ENCODE measurements at regions not wholly inside any gene's neighbourhood (a gene's known extent, or its start where the extent isn't known, plus 50 kb on each side); places are given as distances from the start of the nearest gene placed in this dataset.

- H3K27me3 ChIP-seq: no peaks in the 10 kb centered on the region
- intact Hi-C loops (cut with DNase I): no loop called here
- H3K36me3 ChIP-seq (replicated peaks in 1 of 2): no peaks in the 10 kb centered on the region
- H3K9me3 ChIP-seq (replicated peaks in 1 of 3): no peaks in the 10 kb centered on the region
- no peak overlapping the region for H3K27ac ChIP-seq
- H3K4me1 ChIP-seq (replicated peaks in 1 of 2): no peaks in the 10 kb centered on the region
- TF ChIP-seq CTCF (IDR thresholded peaks at IDR 0.05) (no peak), POLR2A (IDR thresholded peaks at IDR 0.05) (no peak)
- H3K4me3 ChIP-seq: no peak overlapping the region
- DNase-seq: no peak
- 73 to 90% (median 80%) methylated on average over 9 to 13 of the region's 13 CpGs for WGBS, 4 donors
Observed at GRCh38 chr22:48320048-48320682, 1507.5 kb downstream of the BRD1 start.

GRCh38 chr22:48319321-48320047 is 1508.2 kb downstream of the BRD1 start:
- Histone ChIP-seq H3K9me3 (replicated peaks in 1 of 3) (no peaks in the 10 kb centered on the region), H3K27ac (no peak overlapping the region), H3K36me3 (replicated peaks in 1 of 2) (no peaks in the 10 kb centered on the region), H3K27me3 (no peaks in the 10 kb centered on the region), H3K4me3 (no peak overlapping the region), H3K4me1 (replicated peaks in 1 of 2) (no peaks in the 10 kb centered on the region)
- intact Hi-C loops (cut with DNase I): no loop called here
- WGBS, 4 donors: 55 to 81% (median 76%) methylated on average over 4 to 14 of the region's 14 CpGs
- TF ChIP-seq CTCF (IDR thresholded peaks at IDR 0.05): no peak
- no peak for TF ChIP-seq POLR2A (IDR thresholded peaks at IDR 0.05)
- DNase-seq: no peak

DNA sequence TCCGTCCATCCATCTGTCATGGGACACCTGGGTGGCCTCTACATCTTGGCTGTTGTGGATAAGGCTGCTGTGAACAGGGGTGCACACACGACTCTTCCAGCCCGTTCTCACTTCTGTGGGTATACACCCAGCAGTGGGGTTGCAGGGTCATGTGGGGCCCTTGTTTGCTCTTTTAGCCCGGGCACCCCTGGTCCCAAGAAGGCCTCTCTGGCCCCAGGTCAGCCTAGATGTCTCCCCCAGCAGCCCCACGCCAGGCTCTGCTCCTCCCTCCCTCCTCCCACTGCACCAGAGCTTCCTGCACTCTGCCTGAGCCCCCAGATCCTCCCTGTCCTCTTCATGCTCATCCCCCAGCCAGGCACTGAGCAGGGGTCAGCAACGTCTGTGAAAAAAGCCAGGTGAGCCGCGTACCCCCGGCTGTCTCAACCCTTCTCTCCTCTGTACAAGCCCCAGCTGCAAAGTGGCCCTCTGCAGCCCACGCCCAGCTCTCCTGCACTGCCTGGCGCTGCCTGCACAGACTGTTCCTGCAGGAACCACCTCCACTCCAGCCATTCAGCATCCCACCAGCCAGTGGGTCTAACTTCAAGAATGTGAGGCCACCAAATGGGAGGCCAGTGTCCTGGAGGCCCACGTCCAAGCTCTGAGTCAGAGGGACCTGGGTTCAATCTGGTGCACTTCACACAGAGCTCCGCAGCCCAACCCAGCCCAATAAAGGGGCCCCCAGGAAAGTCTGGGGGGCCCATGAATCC is 1508.9 kb downstream of the BRD1 start:
- 75 to 78% (median 77%) methylated on average over 6 to 13 of the region's 13 CpGs for WGBS, 4 donors
- no peaks in the 10 kb centered on the region for H3K4me1 ChIP-seq (replicated peaks in 1 of 2)
- TF ChIP-seq POLR2A (IDR thresholded peaks at IDR 0.05) (no peak), CTCF (IDR thresholded peaks at IDR 0.05) (no peak)
- no peak overlapping the region for H3K27ac ChIP-seq
- H3K36me3 ChIP-seq (replicated peaks in 1 of 2): no peaks in the 10 kb centered on the region
- H3K27me3 ChIP-seq: no peaks in the 10 kb centered on the region
- no peak overlapping the region for H3K4me3 ChIP-seq
- intact Hi-C loops (cut with DNase I): no loop called here
- no peak for DNase-seq
- H3K9me3 ChIP-seq (replicated peaks in 1 of 3): no peaks in the 10 kb centered on the region

GRCh38 chr22:48318173-48318572 is 1509.5 kb downstream of the BRD1 start:
- no peak for DNase-seq
- TF ChIP-seq CTCF (IDR thresholded peaks at IDR 0.05) (no peak), POLR2A (IDR thresholded peaks at IDR 0.05) (no peak)
- H3K27ac ChIP-seq: no peak overlapping the region
- WGBS, 4 donors: 66 to 77% (median 74%) methylated on average over 6 of the region's 6 CpGs
- no peaks in the 10 kb centered on the region for H3K36me3 ChIP-seq (replicated peaks in 1 of 2)
- no peaks in the 10 kb centered on the region for H3K4me1 ChIP-seq (replicated peaks in 1 of 2)
- intact Hi-C loops (cut with DNase I): no loop called here
- H3K27me3 ChIP-seq: no peaks in the 10 kb centered on the region
- H3K9me3 ChIP-seq (replicated peaks in 1 of 3): no peaks in the 10 kb centered on the region
- H3K4me3 ChIP-seq: no peak overlapping the region

Measured in adrenal gland (tissue), 9 donors.